Mesothelial cell of epicardium (in vitro differentiated cells): ENCODE measurements at regions not wholly inside any gene's neighbourhood (a gene's known extent, or its start where the extent isn't known, plus 50 kb on each side); places are given as distances from the start of the nearest gene placed in this dataset.
A peak's percentile ranks its signal among the peaks of the same experiment; 100 is the strongest.

ENCODE experiments used
- DNase-seq, 2 experiments: peaks; one replicate each; pipeline ENCODE4 v3.0.0; 2021; ENCODE audit warnings: low spot score in 2 of 2; ENCODE audit not compliant: unreplicated experiment in 2 of 2
- H3K27ac Mint-ChIP-seq: 2 replicates; pipeline ENCODE4 v1.8.0; 2021; ENCODE audit warnings: mixed read lengths
- H3K27me3 Mint-ChIP-seq: 2 replicates; pipeline ENCODE4 v1.8.0; 2021; ENCODE audit warnings: low read depth, mixed read lengths
- H3K36me3 Mint-ChIP-seq: 2 replicates; pipeline ENCODE4 v1.8.0; 2021; ENCODE audit warnings: mixed read lengths
- H3K4me1 Mint-ChIP-seq: 2 replicates; pipeline ENCODE4 v1.8.0; 2021; ENCODE audit warnings: mixed read lengths
- H3K4me3 Mint-ChIP-seq: 2 replicates; pipeline ENCODE4 v1.8.0; 2021; ENCODE audit warnings: mild to moderate bottlenecking, moderate library complexity, mixed read lengths
- H3K9me3 Mint-ChIP-seq: 2 replicates; pipeline ENCODE4 v1.8.0; 2021; ENCODE audit warnings: mixed read lengths
- CTCF ChIP-seq: fragments of 200-600 bp; sonication (generic); IDR thresholded peaks from one replicate; pipeline ENCODE4 v1.5.0; 2021; ENCODE audit warnings: antibody characterized with exemption; ENCODE audit not compliant: unreplicated experiment

DNA sequence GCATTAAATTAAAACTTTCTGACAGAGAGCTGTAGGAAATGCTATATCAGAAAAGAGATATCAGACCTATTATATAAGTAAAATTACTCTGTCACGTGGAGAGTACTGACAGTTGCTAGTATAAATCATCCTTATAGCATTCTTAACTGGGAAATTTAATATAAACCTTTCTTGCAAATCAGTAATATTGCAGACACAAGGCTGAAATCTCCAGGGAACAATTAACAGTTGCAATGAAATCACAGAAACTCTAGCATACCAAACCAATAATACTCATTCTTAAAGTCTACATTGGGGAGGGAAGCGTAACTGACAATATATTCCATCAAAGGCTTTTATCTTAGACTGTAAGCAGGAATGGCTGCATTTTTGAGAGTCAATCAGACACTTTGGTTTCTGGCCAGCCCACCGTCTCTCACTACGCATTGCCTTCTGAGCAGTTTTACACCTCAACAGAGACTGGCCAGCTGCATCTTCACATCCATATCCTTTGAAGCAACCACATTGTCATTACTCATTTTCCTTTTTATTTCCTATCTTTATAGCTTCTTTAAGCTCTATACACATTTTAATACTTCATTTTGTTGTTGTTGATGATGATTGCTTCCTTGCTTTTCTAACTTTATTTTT is 536.0 kb upstream of the CDH2 start:
- peaks cover 8% of the 10 kb centered on the region for H3K9me3 Mint-ChIP-seq
- peaks cover 17% of the 10 kb centered on the region for H3K4me1 Mint-ChIP-seq
- peak overlapping the region; percentile 11 for H3K27ac Mint-ChIP-seq
- DNase-seq: no peak
- H3K4me3 Mint-ChIP-seq: no peak overlapping the region
- no peak for TF ChIP-seq CTCF
- H3K27me3 Mint-ChIP-seq: no peaks in the 10 kb centered on the region
- no peaks in the 10 kb centered on the region for H3K36me3 Mint-ChIP-seq

GRCh38 chr18:28712172-28712571 is 535.2 kb upstream of the CDH2 start:
- DNase-seq: no peak
- Mint-ChIP-seq H3K27ac (no peak overlapping the region), H3K9me3 (peaks cover under 1% of the 10 kb centered on the region), H3K4me1 (peaks cover 18% of the 10 kb centered on the region), H3K4me3 (no peak overlapping the region), H3K36me3 (no peaks in the 10 kb centered on the region), H3K27me3 (no peaks in the 10 kb centered on the region)
- no peak for TF ChIP-seq CTCF

DNA sequence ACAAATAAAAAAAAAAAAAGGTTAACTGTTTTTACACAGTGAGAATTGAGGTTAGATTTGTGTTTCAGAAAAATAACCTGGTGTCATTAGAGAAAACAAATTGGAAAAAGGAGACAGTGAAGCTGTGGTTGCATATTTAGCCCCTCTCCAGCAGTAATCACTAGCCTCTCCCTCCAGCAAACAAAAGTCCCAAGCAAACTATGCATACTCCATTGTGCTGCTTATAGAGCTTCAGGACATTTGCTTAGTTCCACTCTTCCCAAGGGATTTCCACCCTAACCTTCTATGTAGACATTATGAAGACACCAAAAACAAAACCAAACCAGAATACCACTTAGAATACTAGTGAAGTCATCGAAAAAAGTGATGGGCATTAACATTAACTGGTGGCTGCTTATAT is 534.2 kb upstream of the CDH2 start:
- no peak overlapping the region for H3K4me3 Mint-ChIP-seq
- H3K27ac Mint-ChIP-seq: no peak overlapping the region
- no peak for DNase-seq
- H3K4me1 Mint-ChIP-seq: peaks cover 15% of the 10 kb centered on the region
- H3K27me3 Mint-ChIP-seq: no peaks in the 10 kb centered on the region
- no peaks in the 10 kb centered on the region for H3K36me3 Mint-ChIP-seq
- TF ChIP-seq CTCF: no peak
- no peaks in the 10 kb centered on the region for H3K9me3 Mint-ChIP-seq

DNA sequence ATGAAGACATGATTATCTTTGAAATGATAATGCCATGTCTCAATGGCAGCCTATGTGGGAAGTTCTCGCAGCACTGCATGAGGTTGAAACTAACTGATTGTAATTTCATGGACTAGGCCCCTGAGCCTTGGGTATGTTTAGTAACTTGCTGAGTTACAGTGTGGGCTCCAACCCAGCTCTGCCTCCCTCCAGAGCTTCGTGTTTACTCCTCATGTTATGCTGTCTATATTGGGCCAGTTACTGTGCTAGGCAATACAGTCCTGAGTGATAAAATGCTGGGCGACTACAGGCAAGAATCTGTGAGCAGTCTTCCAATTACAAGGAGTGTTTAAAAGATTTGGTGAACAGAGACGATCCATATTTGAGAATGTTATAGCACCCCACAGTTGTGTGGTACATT is 530.1 kb upstream of the CDH2 start:
- Mint-ChIP-seq H3K4me1 (peaks cover 6% of the 10 kb centered on the region), H3K27me3 (peaks cover under 1% of the 10 kb centered on the region), H3K4me3 (no peak overlapping the region), H3K9me3 (no peaks in the 10 kb centered on the region), H3K36me3 (no peaks in the 10 kb centered on the region), H3K27ac (no peak overlapping the region)
- no peak for DNase-seq
- TF ChIP-seq CTCF: no peak

DNA sequence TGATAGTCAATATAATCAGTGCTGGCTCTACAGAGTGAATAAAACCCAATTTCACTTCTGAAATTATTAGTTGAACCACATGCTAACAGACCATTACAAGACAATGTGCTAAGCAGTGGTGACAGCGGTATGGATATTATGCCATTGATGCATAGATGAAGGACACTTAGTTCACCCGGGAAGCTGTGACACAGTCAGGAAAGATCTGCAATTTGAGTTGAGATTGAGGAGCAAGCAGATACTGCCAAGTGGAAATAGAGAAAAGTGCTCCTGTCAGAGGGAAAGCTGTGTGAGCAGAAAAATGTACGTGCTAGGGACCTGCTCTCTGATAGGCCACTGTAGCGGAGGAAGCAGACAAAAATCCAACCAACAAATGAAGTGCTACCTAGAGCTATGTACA is 529.5 kb upstream of the CDH2 start:
- Mint-ChIP-seq H3K9me3 (no peaks in the 10 kb centered on the region), H3K27ac (no peak overlapping the region), H3K27me3 (peaks cover 2% of the 10 kb centered on the region), H3K4me1 (peaks cover 6% of the 10 kb centered on the region), H3K4me3 (no peak overlapping the region), H3K36me3 (no peaks in the 10 kb centered on the region)
- no peak for TF ChIP-seq CTCF
- no peak for DNase-seq

- no peak for DNase-seq
- Mint-ChIP-seq H3K36me3 (no peaks in the 10 kb centered on the region), H3K4me1 (peaks cover 6% of the 10 kb centered on the region), H3K27ac (no peak overlapping the region), H3K4me3 (no peak overlapping the region), H3K27me3 (peaks cover 2% of the 10 kb centered on the region), H3K9me3 (no peaks in the 10 kb centered on the region)
- TF ChIP-seq CTCF: no peak
These were observed 528.6 kb upstream of the CDH2 start for GRCh38 chr18:28705482-28705881.
